K562 (cell line): ENCODE measurements at regions not wholly inside any gene's neighbourhood (a gene's known extent, or its start where the extent isn't known, plus 50 kb on each side); places are given as distances from the start of the nearest gene placed in this dataset.

Source experiments
- ATAC-seq: fragments of 200-7000 bp; cut with Tn5 transposase; 3 replicates; pipeline ENCODE4 v1.9.1; 2020; ENCODE audit warnings: moderate library complexity
- BruUV-seq: library from RNA; stranded (reverse); fragments of 400-500 nt; replicated peaks from 2 replicates; lab custom pipeline; 2021; lab: Mats Ljungman, UMichigan
- CTCF ChIA-PET: fragments of 300-600 bp; formaldehyde crosslinking; extraction: SDS; loops from one replicate; lab custom pipeline; 2021; ENCODE audit warnings: low intra/inter-chr PET ratio; lab: Yijun Ruan, JAX
- POLR2A ChIA-PET: fragments of 300-600, 350-650 bp; sonication (Branson Sonifier 250); formaldehyde crosslinking; extraction: SDS; loops from one replicate; lab custom pipeline; 2021; ENCODE audit warnings: antibody characterized with exemption, inconsistent platforms; lab: Yijun Ruan, JAX
- DNase-seq, 4 experiments: peaks; one replicate each; pipeline versions ENCODE4 v3.0.0 to v3.0.0-alpha.2; 2011 to 2018; ENCODE audit warnings: low spot score in 3 of 4, mixed read lengths in 3 of 4; ENCODE audit errors: extremely low read depth in 1 of 4
- FAIRE-seq: peaks from 2 replicates; lab custom pipeline; 2011; peaks lifted over from hg19 to GRCh38; lab: Jason Lieb, UNC
- H2AFZ ChIP-seq: 2 replicates; pipeline ENCODE4 v1.6.0; 2011; ENCODE audit warnings: low read depth, low read length, control low read depth, inconsistent platforms
- H3K27ac ChIP-seq: fragments of 200-600 bp; 3 replicates; pipeline ENCODE4 v1.8.0; 2011; ENCODE audit warnings: low read depth, mild to moderate bottlenecking, control low read depth, inconsistent platforms, low read length, moderate library complexity, mixed read lengths; ENCODE audit errors: extremely low read depth
- H3K27me3 ChIP-seq, 2 experiments: fragments of 300-600 bp in 1 of 2; 2 replicates in 1 of 2; 3 replicates in 1 of 2; pipeline versions ENCODE4 v1.6.0 to v1.8.0; 2011; ENCODE audit warnings: inconsistent platforms in 2 of 2, low read length in 2 of 2, mild to moderate bottlenecking in 1 of 2, mixed read lengths in 1 of 2, moderate library complexity in 1 of 2; ENCODE audit not compliant: control insufficient read depth in 2 of 2, insufficient read depth in 2 of 2
- H3K36me3 ChIP-seq: fragments of 300-600 bp; 3 replicates; pipeline ENCODE4 v1.8.0; 2011; ENCODE audit warnings: mild to moderate bottlenecking, low read length, inconsistent platforms; ENCODE audit not compliant: control insufficient read depth, insufficient read depth
- H3K4me1 ChIP-seq, 2 experiments: fragments of 200-600 bp in 1 of 2; replicated peaks in 1 of 2; 2 replicates in 1 of 2; 3 replicates in 1 of 2; pipeline versions ENCODE4 v1.5.1 to v1.8.0; 2011; ENCODE audit warnings: inconsistent platforms in 2 of 2, low read length in 2 of 2, mild to moderate bottlenecking in 1 of 2, mixed read lengths in 1 of 2, moderate library complexity in 1 of 2; ENCODE audit not compliant: control insufficient read depth in 2 of 2, insufficient read depth in 2 of 2
- H3K4me2 ChIP-seq: 2 replicates; pipeline ENCODE4 v1.6.1; 2011; ENCODE audit warnings: low read length, control low read depth, inconsistent platforms, mixed read lengths; ENCODE audit not compliant: insufficient read depth
- H3K4me3 ChIP-seq: fragments of 200-600 bp; sonication (generic), shearing (Covaris generic); 2 replicates; pipeline ENCODE4 v1.5.1; 2016; ENCODE audit warnings: control low read depth, inconsistent platforms
- H3K79me2 ChIP-seq: fragments of 200-600 bp; 3 replicates; pipeline ENCODE4 v1.8.0; 2011; ENCODE audit warnings: low read length, inconsistent platforms; ENCODE audit not compliant: control insufficient read depth, insufficient read depth
- H3K9ac ChIP-seq, 2 experiments: 2 replicates each; pipeline versions ENCODE4 v1.6.0 to v1.6.1; 2011; ENCODE audit warnings: low read depth in 2 of 2, low read length in 2 of 2, control low read depth in 1 of 2, inconsistent platforms in 1 of 2, mild to moderate bottlenecking in 1 of 2, mixed read lengths in 1 of 2; ENCODE audit not compliant: insufficient read depth in 1 of 2
- H3K9me1 ChIP-seq: one replicate; pipeline ENCODE4 v1.6.0; 2011; ENCODE audit warnings: inconsistent platforms, mild to moderate bottlenecking, low read length, moderate library complexity; ENCODE audit not compliant: control insufficient read depth, insufficient read depth
- H3K9me3 ChIP-seq: replicated peaks from 2 replicates; pipeline ENCODE4 v1.5.1; 2011; ENCODE audit warnings: low read depth, low read length, inconsistent platforms; ENCODE audit not compliant: control insufficient read depth, insufficient read depth
- H4K20me1 ChIP-seq: replicated peaks from 2 replicates; pipeline ENCODE4 v1.6.1; 2011; ENCODE audit warnings: low read length, inconsistent platforms, mixed read lengths; ENCODE audit not compliant: control insufficient read depth, insufficient read depth
- CBX8 ChIP-seq: fragments of 200-600 bp; sonication (generic); IDR thresholded peaks from 2 replicates; pipeline ENCODE4 v1.6.1; 2012; ENCODE audit warnings: borderline replicate concordance, mixed run types, low read depth, mild to moderate bottlenecking, moderate library complexity, mixed read lengths, low read length, control low read depth, inconsistent platforms; ENCODE audit not compliant: poor library complexity, severe bottlenecking; ENCODE audit errors: extremely low read depth
- CHD1 ChIP-seq: fragments of 200-600 bp; sonication (generic); IDR thresholded peaks from one replicate; pipeline ENCODE4 v1.6.1; 2012; ENCODE audit warnings: mild to moderate bottlenecking, moderate library complexity, low read length, inconsistent platforms
- ETV5 ChIP-seq: sonication (generic); formaldehyde crosslinking; IDR thresholded peaks from 2 replicates; pipeline ENCODE4 v1.4.0; 2020; ENCODE audit warnings: low read depth, mild to moderate bottlenecking, missing genetic modification reagents
- FIP1L1 ChIP-seq: fragments of 200-400 bp; formaldehyde crosslinking; IDR thresholded peaks from 2 replicates; pipeline ENCODE4 v1.6.1; 2018; ENCODE audit warnings: mild to moderate bottlenecking, low read depth, low read length; ENCODE audit not compliant: poor library complexity, severe bottlenecking
- FOXA3 ChIP-seq, 2 experiments: fragments of 450-650 bp in 1 of 2; sonication (generic) in 1 of 2; formaldehyde crosslinking; IDR thresholded peaks in 1 of 2; conservative IDR thresholded peaks in 1 of 2; 2 replicates each; pipeline versions ENCODE4 v1.4.0 to v1.8.0; 2020 to 2022; ENCODE audit warnings: mild to moderate bottlenecking in 2 of 2, missing genetic modification reagents in 1 of 2
- FOXK2 ChIP-seq, 2 experiments: fragments of 450-650 bp; IDR thresholded peaks in 1 of 2; conservative IDR thresholded peaks in 1 of 2; 2 replicates each; pipeline ENCODE4 v1.6.1; 2016; ENCODE audit warnings: low read depth in 2 of 2, mild to moderate bottlenecking in 1 of 2
- HDAC3 ChIP-seq: fragments of 450-650 bp; IDR thresholded peaks from 2 replicates; pipeline ENCODE4 v1.6.1; 2018; ENCODE audit warnings: borderline replicate concordance, mild to moderate bottlenecking, moderate library complexity; ENCODE audit not compliant: partially characterized antibody
- ILK ChIP-seq: fragments of 450-650 bp; IDR thresholded peaks from 2 replicates; pipeline ENCODE4 v1.6.1; 2016; ENCODE audit warnings: missing genetic modification characterization, low read depth, mild to moderate bottlenecking, missing compliant biosample characterization, moderate library complexity, borderline replicate concordance
- LEF1 ChIP-seq: fragments of 450-650 bp; IDR thresholded peaks from 2 replicates; pipeline ENCODE4 v1.6.1; 2016; ENCODE audit warnings: mild to moderate bottlenecking
- SMC3 ChIP-seq: conservative IDR thresholded peaks from 2 replicates; pipeline ENCODE4 v1.6.1; 2011; ENCODE audit warnings: low read depth, low read length, improper control_type of control experiment; ENCODE audit not compliant: insufficient read depth
- TBL1XR1 ChIP-seq, 2 experiments: IDR thresholded peaks; 2 replicates each; pipeline ENCODE4 v1.6.1; 2012; ENCODE audit warnings: improper control_type of control experiment in 2 of 2, low read length in 2 of 2, mild to moderate bottlenecking in 1 of 2
- ZFPM2 ChIP-seq: fragments of 250-450 bp; sonication (Bioruptor Pico); IDR thresholded peaks from 2 replicates; pipeline ENCODE4 v1.5.1; 2022; ENCODE audit warnings: mild to moderate bottlenecking
- ZNF212 ChIP-seq: fragments of 450-650 bp; formaldehyde crosslinking; IDR thresholded peaks from 2 replicates; pipeline ENCODE4 v1.4.0; 2020; ENCODE audit warnings: mild to moderate bottlenecking
- ZNF57 ChIP-seq: fragments of 450-650 bp; formaldehyde crosslinking; IDR thresholded peaks from 2 replicates; pipeline ENCODE4 v1.4.0; 2020; ENCODE audit warnings: mild to moderate bottlenecking, moderate library complexity
- WGBS: fragments of 100-300 bp; shearing (Covaris generic); methylation state at CpG from one replicate; pipeline ENCODE4 v1.1.6; 2016; ENCODE audit warnings: low coverage, mixed read lengths; ENCODE audit not compliant: insufficient coverage; ENCODE audit errors: missing lambda C conversion rate; 5-methylcytosine and 5-hydroxymethylcytosine counted together
- in situ Hi-C: fragments of 300-500 bp; cut with MboI; formaldehyde crosslinking; loops from 4 replicates; pipeline ENCODE4 v1.15.0; 2018; ENCODE audit warnings: inconsistent platforms, mixed read lengths
- intact Hi-C: fragments of 100-400 bp; cut with micrococcal nuclease; formaldehyde crosslinking; loops from 2 replicates; pipeline ENCODE4 v1.14.2; 2022
- TF ChIP-seq, protein P1 (sequence below), 2 experiments: fragments of 450-650 bp in 1 of 2; sonication (generic) in 1 of 2; formaldehyde crosslinking; conservative IDR thresholded peaks; 2 replicates each; pipeline versions ENCODE4 v1.4.0 to v1.8.1; 2020 to 2022; ENCODE audit warnings: mild to moderate bottlenecking in 1 of 2, missing genetic modification reagents in 1 of 2

GRCh38 chr12:83800022-83800421 lies 1112.6 kb downstream of the SLC6A15 start:
- no peak for FAIRE-seq
- in situ Hi-C loops: no loop called here

DNA sequence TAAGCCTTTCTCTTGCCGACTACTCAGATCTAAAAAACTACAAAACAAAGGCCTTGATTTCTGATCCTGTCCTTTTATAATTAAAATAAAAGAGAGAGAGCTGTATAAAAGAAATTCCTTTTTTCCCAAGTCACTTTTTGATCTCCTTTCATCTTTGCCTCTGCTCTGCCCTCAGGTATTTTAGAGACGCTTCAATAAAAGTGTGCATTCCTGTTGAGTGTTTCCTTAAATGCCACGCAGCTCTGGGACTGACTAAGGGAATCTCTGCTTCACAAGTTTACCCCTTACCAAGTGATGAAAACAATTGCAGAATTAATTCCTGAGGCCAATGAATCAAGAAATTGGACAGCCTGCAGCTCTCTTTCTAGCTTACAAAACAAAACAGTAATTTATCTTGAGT lies 1109.8 kb downstream of the TMTC2 start:
- no peaks in the 10 kb centered on the region for H3K4me1 ChIP-seq
- no peaks in the 10 kb centered on the region for H3K9me1 ChIP-seq
- no peak overlapping the region for H3K9ac ChIP-seq
- 0% methylated on average over 3 of the region's 3 CpGs for WGBS
- FAIRE-seq: no peak
- CTCF ChIA-PET: no interaction called here
- no peaks in the 10 kb centered on the region for H4K20me1 ChIP-seq
- H3K79me2 ChIP-seq: no peaks in the 10 kb centered on the region
- no peak overlapping the region for H2AFZ ChIP-seq
- BruUV-seq: no TSS peak
- H3K36me3 ChIP-seq: no peaks in the 10 kb centered on the region
- no peak for ATAC-seq
- no peak overlapping the region for H3K4me2 ChIP-seq
- no peak for TF ChIP-seq HDAC3
- no peak for TF ChIP-seq FOXA3 (CRISPR knock-in tag; conservative IDR thresholded peaks at IDR 0.05 in 1 of 2, IDR thresholded peaks at IDR 0.05 in 1 of 2)
- TF ChIP-seq LEF1: no peak
- no peak for TF ChIP-seq ETV5 (CRISPR knock-in tag)
- TF ChIP-seq, all 486 proteins: peak for 0
- no peaks in the 10 kb centered on the region for H3K9me3 ChIP-seq
- in situ Hi-C loops: no loop called here
- H3K27me3 ChIP-seq: no peaks in the 10 kb centered on the region
- POLR2A ChIA-PET: interaction anchor here (0.6 kb wide), 1 partner anchor 32 kb away, joined by 3 read pairs; no protein-coding TSS in a partner anchor
- no peak overlapping the region for H3K27ac ChIP-seq
- H3K4me3 ChIP-seq: no peak overlapping the region
- intact Hi-C loops: no loop called here
- no peak for DNase-seq

More at GRCh38 chr12:83800022-83800421, 1112.6 kb downstream of the SLC6A15 start:
- Histone ChIP-seq H3K9me3 (no peaks in the 10 kb centered on the region), H3K27ac (no peak overlapping the region), H2AFZ (no peak overlapping the region), H3K4me2 (no peak overlapping the region), H3K4me1 (no peaks in the 10 kb centered on the region), H3K9me1 (no peaks in the 10 kb centered on the region), H3K79me2 (no peaks in the 10 kb centered on the region), H3K9ac (no peak overlapping the region), H3K36me3 (no peaks in the 10 kb centered on the region), H3K4me3 (no peak overlapping the region), H4K20me1 (no peaks in the 10 kb centered on the region), H3K27me3 (no peaks in the 10 kb centered on the region)
- TF ChIP-seq SMC3 (no peak), ILK (tag) (no peak), CBX8 (no peak), FOXK2 (conservative IDR thresholded peaks at IDR 0.05 in 1 of 2, IDR thresholded peaks at IDR 0.05 in 1 of 2; ENCODE audit: low read depth in 2 of 2) (no peak), TBL1XR1 (IDR thresholded peaks at IDR 0.05; ENCODE audit: low read length in 2 of 2) (no peak), FIP1L1 (no peak), ZFPM2 (CRISPR knock-in tag) (no peak), CHD1 (no peak), ZNF57 (CRISPR knock-in tag) (no peak), ZNF212 (CRISPR knock-in tag) (no peak)
- TF ChIP-seq, protein P1, sequence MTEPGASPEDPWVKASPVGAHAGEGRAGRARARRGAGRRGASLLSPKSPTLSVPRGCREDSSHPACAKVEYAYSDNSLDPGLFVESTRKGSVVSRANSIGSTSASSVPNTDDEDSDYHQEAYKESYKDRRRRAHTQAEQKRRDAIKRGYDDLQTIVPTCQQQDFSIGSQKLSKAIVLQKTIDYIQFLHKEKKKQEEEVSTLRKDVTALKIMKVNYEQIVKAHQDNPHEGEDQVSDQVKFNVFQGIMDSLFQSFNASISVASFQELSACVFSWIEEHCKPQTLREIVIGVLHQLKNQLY (CRISPR knock-in tag; conservative IDR thresholded peaks at IDR 0.05): no peak
- intact Hi-C loops: no loop called here
- BruUV-seq: no TSS peak
- POLR2A ChIA-PET: no interaction called here
- WGBS: 4% methylated on average over 2 of the region's 2 CpGs
- DNase-seq (no peak), ATAC-seq (no peak)
- CTCF ChIA-PET: no interaction called here
